Transverse colon (tissue), 4 donors: ENCODE measurements at regions not wholly inside any gene's neighbourhood (a gene's known extent, or its start where the extent isn't known, plus 50 kb on each side); places are given as distances from the start of the nearest gene placed in this dataset.

Experiments
- DNase-seq: peaks from one replicate; pipeline ENCODE4 v3.0.0-alpha.2; 2019
- H3K27ac ChIP-seq, 4 donors: fragments of 200-600 bp; sonication (generic); 2 replicates each; pipeline ENCODE4 v1.5.1; 2016 to 2018; ENCODE audit warnings: inconsistent platforms in 4 of 4
- H3K27me3 ChIP-seq: fragments of 200-600 bp; sonication (generic); 2 replicates; pipeline ENCODE4 v1.5.1; 2017; ENCODE audit warnings: inconsistent platforms
- H3K36me3 ChIP-seq, 4 donors: fragments of 200-600 bp; sonication (generic); 2 replicates each; pipeline ENCODE4 v1.5.1; 2017 to 2019; ENCODE audit warnings: inconsistent platforms in 4 of 4
- H3K4me1 ChIP-seq, 4 donors: fragments of 200-600 bp; sonication (generic); 2 replicates each; pipeline ENCODE4 v1.5.1; 2017 to 2020; ENCODE audit warnings: inconsistent platforms in 4 of 4
- H3K4me3 ChIP-seq, 4 donors: fragments of 200-600 bp; sonication (generic); 1 replicate in 1 of 4; 2 replicates in 3 of 4; pipeline versions ENCODE4 v1.5.1 to v1.6.1; 2017 to 2019; ENCODE audit warnings: inconsistent platforms in 4 of 4
- H3K9me3 ChIP-seq, 2 donors: fragments of 200-600 bp; sonication (generic); 2 replicates each; pipeline ENCODE4 v1.5.1; 2017 to 2019; ENCODE audit warnings: inconsistent platforms in 2 of 2
- EP300 ChIP-seq: sonication (generic); formaldehyde crosslinking; IDR thresholded peaks from one replicate; pipeline ENCODE4 v1.6.1; 2017; ENCODE audit warnings: antibody characterized with exemption, low read depth
- POLR2A ChIP-seq: fragments of 450-650 bp; IDR thresholded peaks from one replicate; pipeline ENCODE4 v1.6.1; 2016; ENCODE audit warnings: antibody characterized with exemption, mild to moderate bottlenecking, moderate library complexity
- POLR2AphosphoS5 ChIP-seq, 3 donors: sonication (generic); formaldehyde crosslinking; IDR thresholded peaks; one replicate each; pipeline ENCODE4 v1.6.1; 2016; ENCODE audit warnings: antibody characterized with exemption in 3 of 3
- WGBS, 2 donors: methylation state at CpG; one replicate each; pipeline ENCODE4 v1.1.5; 2018; ENCODE audit warnings: low coverage in 1 of 2; 5-methylcytosine and 5-hydroxymethylcytosine counted together
- in situ Hi-C, 4 donors: fragments of 200-750 bp; cut with MboI; loops; one replicate each; pipeline versions ENCODE4 v1.15.0 to v1.15.1; 2017; ENCODE audit warnings: low sequenced_read_pairs in 3 of 4, low pct_ligation_motif_present in 1 of 4, low pct_unique_long_range_greater_than_20kb in 1 of 4
- intact Hi-C: fragments of 100-400 bp; cut with DNase I; formaldehyde crosslinking; loops from one replicate; pipeline ENCODE4 v1.15.1; 2023; ENCODE audit warnings: low total_unique reads
- TF ChIP-seq, protein P1 (sequence below), 5 experiments: fragments of 200-600 bp in 3 of 5; fragments of 450-650 bp in 2 of 5; sonication (generic) in 3 of 5; IDR thresholded peaks; 1 replicate in 2 of 5; 2 replicates in 3 of 5; pipeline ENCODE4 v1.5.1; 2016 to 2017; ENCODE audit warnings: antibody characterized with exemption in 5 of 5, inconsistent platforms in 3 of 5, mild to moderate bottlenecking in 2 of 5, moderate library complexity in 1 of 5

DNA sequence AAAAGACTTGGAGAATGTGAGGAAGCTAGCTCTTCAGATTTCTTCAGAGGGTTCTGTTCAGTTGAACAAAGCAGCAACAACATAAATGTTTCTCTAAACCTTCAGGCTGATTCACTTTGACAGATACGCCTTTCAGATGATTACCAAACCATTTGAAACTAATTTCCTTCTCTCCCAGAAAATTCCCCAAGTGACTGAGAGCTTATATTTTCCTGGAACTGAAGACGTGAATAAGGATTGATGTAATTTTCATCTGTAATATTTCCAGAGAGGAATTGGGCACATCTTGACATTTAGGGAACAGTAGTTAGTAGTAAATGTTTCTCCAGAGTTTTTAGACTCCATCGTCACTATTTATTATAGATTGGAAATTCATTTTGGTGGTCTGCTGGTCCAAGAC lies 108.6 kb upstream of the AADACL2 start:
- intact Hi-C loops (no loop called here), in situ Hi-C loops (no loop called here)
- Histone ChIP-seq H3K9me3 (no peaks in the 10 kb centered on the region), H3K4me1 (no peaks in the 10 kb centered on the region), H3K27ac (no peak overlapping the region), H3K36me3 (no peaks in the 10 kb centered on the region), H3K27me3 (no peaks in the 10 kb centered on the region), H3K4me3 (no peak overlapping the region)
- WGBS, 2 donors = 71 to 86% methylated on average over 3 of the region's 3 CpGs
- DNase-seq = no peak
- TF ChIP-seq, protein P1, sequence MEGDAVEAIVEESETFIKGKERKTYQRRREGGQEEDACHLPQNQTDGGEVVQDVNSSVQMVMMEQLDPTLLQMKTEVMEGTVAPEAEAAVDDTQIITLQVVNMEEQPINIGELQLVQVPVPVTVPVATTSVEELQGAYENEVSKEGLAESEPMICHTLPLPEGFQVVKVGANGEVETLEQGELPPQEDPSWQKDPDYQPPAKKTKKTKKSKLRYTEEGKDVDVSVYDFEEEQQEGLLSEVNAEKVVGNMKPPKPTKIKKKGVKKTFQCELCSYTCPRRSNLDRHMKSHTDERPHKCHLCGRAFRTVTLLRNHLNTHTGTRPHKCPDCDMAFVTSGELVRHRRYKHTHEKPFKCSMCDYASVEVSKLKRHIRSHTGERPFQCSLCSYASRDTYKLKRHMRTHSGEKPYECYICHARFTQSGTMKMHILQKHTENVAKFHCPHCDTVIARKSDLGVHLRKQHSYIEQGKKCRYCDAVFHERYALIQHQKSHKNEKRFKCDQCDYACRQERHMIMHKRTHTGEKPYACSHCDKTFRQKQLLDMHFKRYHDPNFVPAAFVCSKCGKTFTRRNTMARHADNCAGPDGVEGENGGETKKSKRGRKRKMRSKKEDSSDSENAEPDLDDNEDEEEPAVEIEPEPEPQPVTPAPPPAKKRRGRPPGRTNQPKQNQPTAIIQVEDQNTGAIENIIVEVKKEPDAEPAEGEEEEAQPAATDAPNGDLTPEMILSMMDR (IDR thresholded peaks at IDR 0.05) = no peak

DNA sequence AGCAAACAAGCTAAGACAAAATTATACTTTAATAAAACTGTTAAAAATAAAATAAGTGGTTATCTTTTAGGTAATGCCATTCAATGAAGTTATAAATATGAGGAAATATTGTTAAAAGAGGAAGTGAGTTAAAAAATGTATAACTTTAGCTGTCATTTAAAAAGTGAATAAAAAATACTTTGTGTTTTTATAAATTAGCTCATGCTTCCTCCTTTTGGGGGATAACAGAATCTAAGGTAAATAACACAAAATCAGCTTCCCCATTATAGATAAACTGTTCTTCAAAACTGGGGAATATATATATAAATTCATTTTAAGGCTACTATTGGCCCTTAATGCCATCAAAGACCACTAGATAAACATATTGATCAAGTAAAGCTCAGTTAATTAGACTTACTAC lies 113.7 kb upstream of the AADACL2 start:
- H3K27ac ChIP-seq = no peak overlapping the region
- no peak for TF ChIP-seq POLR2A
- TF ChIP-seq, protein P1 (IDR thresholded peaks at IDR 0.05) = no peak
- TF ChIP-seq EP300 = no peak
- no peak for TF ChIP-seq POLR2AphosphoS5 (IDR thresholded peaks at IDR 0.05)
- no peaks in the 10 kb centered on the region for H3K4me1 ChIP-seq
- in situ Hi-C loops = no loop called here
- H3K36me3 ChIP-seq = no peaks in the 10 kb centered on the region
- intact Hi-C loops = no loop called here
- no peak overlapping the region for H3K4me3 ChIP-seq
- H3K27me3 ChIP-seq = no peaks in the 10 kb centered on the region
- no peak for DNase-seq
- H3K9me3 ChIP-seq = no peaks in the 10 kb centered on the region

DNA sequence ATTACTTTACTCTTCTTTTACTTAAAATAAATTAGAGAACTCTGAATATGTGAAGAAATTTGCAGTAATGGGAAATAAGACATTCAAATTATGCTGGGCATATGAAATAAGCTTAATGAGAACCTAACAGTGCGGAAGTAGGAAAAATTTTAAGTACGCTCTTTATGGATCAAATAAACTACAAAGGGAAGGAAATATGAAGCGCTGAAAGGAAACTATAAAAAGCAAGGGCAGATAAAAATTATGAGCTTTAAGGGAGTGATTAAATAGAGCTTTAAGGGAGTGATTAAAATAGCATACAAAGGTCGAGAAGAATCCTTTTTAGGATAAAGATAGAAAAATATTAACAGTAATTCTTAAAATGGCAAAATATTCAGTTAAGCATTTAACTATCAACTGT lies 118.3 kb upstream of the AADACL2 start:
- 63 to 66% methylated on average over 4 of the region's 4 CpGs for WGBS, 2 donors

DNA sequence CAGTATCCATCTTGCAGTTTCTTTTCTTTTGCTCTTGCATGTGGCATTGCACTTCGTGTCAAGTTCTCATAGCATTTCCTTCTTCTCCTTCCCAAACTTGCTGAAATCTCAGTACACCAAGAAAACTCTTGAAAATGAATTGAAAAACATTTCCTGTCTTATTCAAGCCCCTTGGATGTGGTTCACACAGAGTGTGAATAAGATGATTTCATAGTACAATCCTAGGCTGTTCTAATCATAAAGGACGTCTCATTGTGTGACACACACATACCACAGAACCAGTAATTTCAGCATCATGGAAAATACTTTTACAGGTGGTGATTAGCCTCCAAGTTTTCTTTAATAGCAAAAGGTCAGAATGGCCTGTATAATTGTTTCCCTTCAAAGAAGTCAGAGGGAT lies 121.6 kb upstream of the AADACL2 start:
- TF ChIP-seq POLR2A (no peak), POLR2AphosphoS5 (IDR thresholded peaks at IDR 0.05) (no peak), EP300 (no peak)
- TF ChIP-seq, protein P1 (IDR thresholded peaks at IDR 0.05) = no peak
- H3K27ac ChIP-seq = no peak overlapping the region
- in situ Hi-C loops = no loop called here

More for the DNA sequence above, 118.3 kb upstream of the AADACL2 start:
- Histone ChIP-seq H3K27ac (no peak overlapping the region), H3K4me3 (no peak overlapping the region), H3K27me3 (no peaks in the 10 kb centered on the region), H3K9me3 (no peaks in the 10 kb centered on the region), H3K36me3 (no peaks in the 10 kb centered on the region), H3K4me1 (no peaks in the 10 kb centered on the region)
- DNase-seq = no peak
- intact Hi-C loops (no loop called here), in situ Hi-C loops (no loop called here)
- TF ChIP-seq EP300 (no peak), POLR2A (no peak), POLR2AphosphoS5 (IDR thresholded peaks at IDR 0.05) (no peak)
- TF ChIP-seq, protein P1 (IDR thresholded peaks at IDR 0.05) = no peak

More for the DNA sequence above, 121.6 kb upstream of the AADACL2 start:
- H3K36me3 ChIP-seq = no peaks in the 10 kb centered on the region
- no peaks in the 10 kb centered on the region for H3K4me1 ChIP-seq
- no peak overlapping the region for H3K4me3 ChIP-seq
- H3K9me3 ChIP-seq = no peaks in the 10 kb centered on the region
- intact Hi-C loops = no loop called here
- H3K27me3 ChIP-seq = no peaks in the 10 kb centered on the region
- WGBS, 2 donors = 65 to 67% methylated on average over 2 of the region's 2 CpGs
- DNase-seq = no peak
